Endothelial cell of umbilical vein (primary cell): ENCODE measurements at regions not wholly inside any gene's neighbourhood (a gene's known extent, or its start where the extent isn't known, plus 50 kb on each side); places are given as distances from the start of the nearest gene placed in this dataset.

Experiments used
- BruUV-seq: library from RNA; stranded (reverse); fragments of 400-500 nt; replicated peaks from 2 replicates; lab custom pipeline; 2021; lab: Mats Ljungman, UMichigan
- CTCF ChIA-PET: fragments of 300-600, 350-600 bp; sonication (Branson Sonifier 250); formaldehyde crosslinking; loops from one replicate; lab custom pipeline; 2021; ENCODE audit warnings: antibody characterized with exemption, inconsistent platforms; lab: Charles Lee
- POLR2A ChIA-PET: fragments of 300-600, 350-600 bp; sonication (Branson Sonifier 250); formaldehyde crosslinking; loops from one replicate; lab custom pipeline; 2021; ENCODE audit warnings: antibody characterized with exemption, inconsistent platforms; lab: Charles Lee
- DNase-seq: peaks from one replicate; pipeline ENCODE4 v3.0.0-alpha.2; 2011; ENCODE audit warnings: low read depth, low spot score
- FAIRE-seq: peaks from 2 replicates; lab custom pipeline; 2011; peaks lifted over from hg19 to GRCh38; lab: Jason Lieb, UNC
- H2AFZ ChIP-seq: 2 replicates; pipeline ENCODE4 v1.6.0; 2012; ENCODE audit warnings: low read depth, low read length, control low read depth, inconsistent platforms
- H3K27ac ChIP-seq: 2 replicates; pipeline ENCODE4 v1.5.1; 2011; ENCODE audit warnings: low read depth, mild to moderate bottlenecking, control low read depth, low read length, moderate library complexity; ENCODE audit not compliant: insufficient read depth
- H3K27me3 ChIP-seq, 2 experiments: 2 replicates each; pipeline versions ENCODE4 v1.6.0 to v1.6.1; 2011; ENCODE audit warnings: low read length in 2 of 2, mixed read lengths in 1 of 2; ENCODE audit not compliant: control insufficient read depth in 2 of 2, insufficient read depth in 2 of 2
- H3K36me3 ChIP-seq, 2 experiments: 2 replicates in 1 of 2; 3 replicates in 1 of 2; pipeline ENCODE4 v1.5.1; 2011; ENCODE audit warnings: low read length in 2 of 2, mild to moderate bottlenecking in 1 of 2, moderate library complexity in 1 of 2; ENCODE audit not compliant: control insufficient read depth in 2 of 2, insufficient read depth in 2 of 2; ENCODE audit errors: extremely low read depth in 1 of 2
- H3K4me1 ChIP-seq: 3 replicates; pipeline ENCODE4 v1.5.1; 2011; ENCODE audit warnings: mild to moderate bottlenecking, low read length; ENCODE audit not compliant: control insufficient read depth, insufficient read depth; ENCODE audit errors: extremely low read depth
- H3K4me2 ChIP-seq: 2 replicates; pipeline ENCODE4 v1.6.1; 2011; ENCODE audit warnings: low read length, control low read depth, mixed read lengths; ENCODE audit not compliant: insufficient read depth
- H3K4me3 ChIP-seq, 3 experiments: fragments of 200-600 bp in 1 of 3; sonication (generic), shearing (Covaris generic) in 1 of 3; replicated peaks in 1 of 3; 2 replicates each; pipeline ENCODE4 v1.5.1; 2011 to 2016; ENCODE audit warnings: control low read depth in 3 of 3, low read length in 3 of 3, mild to moderate bottlenecking in 2 of 3, inconsistent platforms in 1 of 3, low read depth in 1 of 3, moderate library complexity in 1 of 3; ENCODE audit not compliant: insufficient read depth in 1 of 3
- H3K79me2 ChIP-seq: 2 replicates; pipeline ENCODE4 v1.6.0; 2012; ENCODE audit warnings: low read length, inconsistent platforms; ENCODE audit not compliant: control insufficient read depth, insufficient read depth
- H3K9ac ChIP-seq: replicated peaks from 2 replicates; pipeline ENCODE3; 2011; ENCODE audit warnings: low read length, control low read depth; ENCODE audit not compliant: insufficient read depth; ENCODE audit errors: extremely low read depth
- H3K9me1 ChIP-seq: replicated peaks from 3 replicates; pipeline ENCODE4 v1.6.0; 2011; ENCODE audit warnings: mild to moderate bottlenecking, low read length; ENCODE audit not compliant: control insufficient read depth, insufficient read depth; ENCODE audit errors: extremely low read depth
- H3K9me3 ChIP-seq: replicated peaks from 2 replicates; pipeline ENCODE4 v1.5.1; 2012; ENCODE audit warnings: low read length, inconsistent platforms; ENCODE audit not compliant: control insufficient read depth, insufficient read depth
- H4K20me1 ChIP-seq: replicated peaks from 2 replicates; pipeline ENCODE3; 2011; ENCODE audit warnings: mild to moderate bottlenecking, low read length; ENCODE audit not compliant: control insufficient read depth, insufficient read depth; ENCODE audit errors: extremely low read depth
- CTCF ChIP-seq, 2 donors: IDR thresholded peaks; 1 replicate in 1 of 2; 2 replicates in 1 of 2; pipeline ENCODE4 v1.5.1; 2011; ENCODE audit warnings: low read length in 2 of 2, mild to moderate bottlenecking in 2 of 2, moderate library complexity in 2 of 2, control low read depth in 1 of 2, inconsistent platforms in 1 of 2, low read depth in 1 of 2; ENCODE audit not compliant: insufficient read depth in 1 of 2; ENCODE audit errors: extremely low read depth in 1 of 2
- EZH2 ChIP-seq: IDR thresholded peaks from 2 replicates; pipeline ENCODE4 v1.6.1; 2012; ENCODE audit warnings: borderline replicate concordance, low read depth, mild to moderate bottlenecking, moderate library complexity, low read length, inconsistent platforms; ENCODE audit not compliant: severe bottlenecking
- FOS ChIP-seq: IDR thresholded peaks from 2 replicates; pipeline ENCODE4 v1.6.1; 2011; ENCODE audit warnings: mild to moderate bottlenecking, low read length, moderate library complexity, borderline replicate concordance; ENCODE audit not compliant: insufficient read depth
- GATA2 ChIP-seq: IDR thresholded peaks from 2 replicates; pipeline ENCODE4 v1.7.0; 2011; ENCODE audit warnings: low read depth, mild to moderate bottlenecking, moderate library complexity, mixed read lengths, low read length; ENCODE audit not compliant: insufficient read length, insufficient read depth
- JUN ChIP-seq: IDR thresholded peaks from 2 replicates; pipeline ENCODE4 v1.6.1; 2011; ENCODE audit warnings: borderline replicate concordance, low read depth; ENCODE audit not compliant: insufficient read length, insufficient read depth
- MAX ChIP-seq: IDR thresholded peaks from 2 replicates; pipeline ENCODE4 v1.6.1; 2011; ENCODE audit not compliant: insufficient read depth, insufficient read length
- MYC ChIP-seq: IDR thresholded peaks from one replicate; pipeline ENCODE4 v1.6.1; 2011; ENCODE audit warnings: mild to moderate bottlenecking, low read depth, low read length
- POLR2A ChIP-seq: IDR thresholded peaks from 2 replicates; pipeline ENCODE4 v1.6.1; 2012; ENCODE audit warnings: low read depth, mild to moderate bottlenecking, control low read depth, low read length
- POLR2AphosphoS5 ChIP-seq: IDR thresholded peaks from 2 replicates; pipeline ENCODE4 v1.6.1; 2012; ENCODE audit warnings: low read depth, mild to moderate bottlenecking, control low read depth, low read length, moderate library complexity; ENCODE audit not compliant: insufficient read depth
- dilution Hi-C: fragments of 300-500 bp; cut with MboI; formaldehyde crosslinking; loops from one replicate; pipeline ENCODE4 v1.15.0; 2019; ENCODE audit warnings: low sequenced_read_pairs; ENCODE audit not compliant: extremely low pct_ligation_motif_present
- intact Hi-C: fragments of 100-400 bp; cut with micrococcal nuclease; formaldehyde crosslinking; loops from one replicate; pipeline ENCODE4 v1.10.0; 2022

- ChIA-PET POLR2A (no interaction called here), CTCF (no interaction called here)
- Histone ChIP-seq H3K4me2 (no peak overlapping the region), H3K79me2 (no peaks in the 10 kb centered on the region), H3K9ac (no peak overlapping the region), H3K9me3 (no peaks in the 10 kb centered on the region), H3K9me1 (no peaks in the 10 kb centered on the region), H3K4me3 (no peak overlapping the region), H4K20me1 (no peaks in the 10 kb centered on the region), H3K36me3 (no peaks in the 10 kb centered on the region), H3K4me1 (no peaks in the 10 kb centered on the region), H2AFZ (no peak overlapping the region), H3K27me3 (no peaks in the 10 kb centered on the region), H3K27ac (no peak overlapping the region)
- dilution Hi-C loops, result no loop called here
- no peak for FAIRE-seq
- BruUV-seq, result no TSS peak
- TF ChIP-seq MYC, result no peak
- no peak for TF ChIP-seq MAX
- TF ChIP-seq GATA2, result no peak
- TF ChIP-seq POLR2A, result no peak
- TF ChIP-seq EZH2, result no peak
- TF ChIP-seq POLR2AphosphoS5, result no peak
- TF ChIP-seq CTCF (IDR thresholded peaks at IDR 0.05; ENCODE audit: extremely low read depth in 1 of 2, insufficient read depth in 1 of 2, low read depth in 1 of 2, low read length in 2 of 2), result no peak
- TF ChIP-seq FOS, result no peak
- no peak for TF ChIP-seq JUN
- DNase-seq, result no peak
- intact Hi-C loops, result no loop called here
Observed at GRCh38 chr2:83747141-83747540, 711.9 kb downstream of the SUCLG1 start.
